Naive thymus-derived CD4-positive, alpha-beta T cell (primary cell): ENCODE measurements at regions not wholly inside any gene's neighbourhood (a gene's known extent, or its start where the extent isn't known, plus 50 kb on each side); places are given as distances from the start of the nearest gene placed in this dataset.

ENCODE experiments used
- ATAC-seq: fragments of 150-1000 bp; cut with Tn5 transposase; 2 replicates; pipeline ENCODE4 v1.10.0; 2021; ENCODE audit warnings: mild to moderate bottlenecking, moderate library complexity
- CTCF ChIA-PET: fragments of 350-600 bp; sonication (Branson Sonifier 250); formaldehyde crosslinking; loops from one replicate; lab custom pipeline; 2021; ENCODE audit warnings: antibody characterized with exemption; lab: Charles Lee
- POLR2A ChIA-PET: fragments of 350-600 bp; sonication (Branson Sonifier 250); formaldehyde crosslinking; loops from one replicate; lab custom pipeline; 2021; ENCODE audit warnings: antibody characterized with exemption, inconsistent platforms; lab: Charles Lee
- DNase-seq, 9 donors: peaks; one replicate each; pipeline versions ENCODE4 v3.0.0 to v3.0.0-alpha.2; 2020 to 2022; ENCODE audit warnings: mixed read lengths in 1 of 9
- H3K27ac ChIP-seq: one replicate; pipeline ENCODE4 v1.7.0; 2013; ENCODE audit warnings: mild to moderate bottlenecking, low read depth, low read length, moderate library complexity
- H3K27me3 ChIP-seq, 2 donors: one replicate each; pipeline ENCODE4 v1.7.0; 2013; ENCODE audit warnings: low read length in 2 of 2, mild to moderate bottlenecking in 2 of 2, moderate library complexity in 2 of 2; ENCODE audit not compliant: control insufficient read depth in 2 of 2, insufficient read depth in 2 of 2
- H3K36me3 ChIP-seq, 3 experiments: 1 replicate in 2 of 3; 2 replicates in 1 of 3; pipeline ENCODE4 v1.7.0; 2013; ENCODE audit warnings: low read length in 3 of 3, mild to moderate bottlenecking in 3 of 3, moderate library complexity in 1 of 3; ENCODE audit not compliant: insufficient read depth in 3 of 3, control insufficient read depth in 2 of 3
- H3K4me1 ChIP-seq, 2 donors: one replicate each; pipeline ENCODE4 v1.7.0; 2013; ENCODE audit warnings: low read length in 2 of 2, mild to moderate bottlenecking in 2 of 2, moderate library complexity in 1 of 2; ENCODE audit not compliant: control insufficient read depth in 2 of 2, insufficient read depth in 2 of 2
- H3K4me3 ChIP-seq: 2 replicates; pipeline ENCODE4 v1.7.0; 2013; ENCODE audit warnings: mild to moderate bottlenecking, low read length
- H3K9me3 ChIP-seq, 3 experiments: 1 replicate in 2 of 3; 2 replicates in 1 of 3; pipeline ENCODE4 v1.7.0; 2013; ENCODE audit warnings: low read length in 3 of 3; ENCODE audit not compliant: control insufficient read depth in 2 of 3
- H3K27ac Mint-ChIP-seq, 9 donors: one replicate each; pipeline ENCODE4 v1.8.0; 2020 to 2022; ENCODE audit warnings: mixed read lengths in 9 of 9, mild to moderate bottlenecking in 8 of 9, moderate library complexity in 5 of 9, inconsistent platforms in 2 of 9
- H3K27me3 Mint-ChIP-seq, 5 donors: one replicate each; pipeline ENCODE4 v1.8.0; 2021 to 2022; ENCODE audit warnings: mixed read lengths in 5 of 5, mild to moderate bottlenecking in 1 of 5
- H3K36me3 Mint-ChIP-seq, 5 donors: one replicate each; pipeline ENCODE4 v1.8.0; 2020 to 2022; ENCODE audit warnings: mixed read lengths in 5 of 5, mild to moderate bottlenecking in 3 of 5, inconsistent platforms in 1 of 5
- H3K4me1 Mint-ChIP-seq, 7 donors: one replicate each; pipeline ENCODE4 v1.8.0; 2020 to 2022; ENCODE audit warnings: mixed read lengths in 7 of 7, mild to moderate bottlenecking in 3 of 7, inconsistent platforms in 1 of 7
- H3K4me3 Mint-ChIP-seq, 10 donors: one replicate each; pipeline ENCODE4 v1.8.0; 2020 to 2022; ENCODE audit warnings: mild to moderate bottlenecking in 10 of 10, mixed read lengths in 10 of 10, moderate library complexity in 6 of 10, inconsistent platforms in 2 of 10
- H3K9me3 Mint-ChIP-seq, 11 donors: one replicate each; pipeline ENCODE4 v1.8.0; 2020 to 2022; ENCODE audit warnings: mixed read lengths in 11 of 11, mild to moderate bottlenecking in 4 of 11, inconsistent platforms in 1 of 11, moderate library complexity in 1 of 11
- intact Hi-C, 2 donors: fragments of 100-400 bp; cut with micrococcal nuclease; formaldehyde crosslinking; loops; one replicate each; pipeline ENCODE4 v1.15.1; 2023

DNA sequence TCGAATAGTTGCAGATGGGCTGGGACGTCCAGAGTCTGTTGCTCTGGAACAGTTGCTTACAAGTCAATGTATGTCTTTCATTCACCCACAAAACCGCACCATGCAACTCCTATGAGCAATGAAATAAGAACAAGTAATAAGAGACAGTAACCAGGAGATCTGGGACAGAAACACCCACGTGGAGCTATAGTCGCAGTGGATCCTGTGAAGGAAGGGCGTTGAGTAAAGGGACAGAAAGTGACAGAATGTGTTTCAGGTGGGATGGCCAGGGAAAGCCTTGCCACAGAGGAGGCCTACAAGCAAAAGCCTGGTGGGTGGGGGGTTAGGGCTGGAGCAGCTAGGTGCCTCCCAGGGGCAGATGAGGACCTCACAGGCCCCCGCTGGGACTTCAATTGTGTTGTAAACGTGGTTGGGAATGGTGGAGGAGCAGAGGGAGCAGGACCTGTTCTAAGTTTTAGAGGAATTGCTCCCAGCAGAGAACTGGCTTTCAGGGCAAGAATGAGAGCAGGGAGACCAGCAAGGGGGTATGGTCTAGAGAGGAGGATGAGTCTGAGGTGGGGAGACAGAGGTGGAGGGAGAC is 86.7 kb upstream of the FZD10 start:
- POLR2A ChIA-PET: no interaction called here

GRCh38 chr12:130076126-130076525 is 86.1 kb upstream of the FZD10 start:
- no peaks in the 10 kb centered on the region for H3K36me3 ChIP-seq
- no peak overlapping the region for H3K27ac ChIP-seq
- ChIA-PET CTCF (no interaction called here), POLR2A (no interaction called here)
- ATAC-seq (no peak), DNase-seq (no peak)
- intact Hi-C loops: no loop called here
- no peak overlapping the region for H3K4me3 Mint-ChIP-seq
- H3K27me3 ChIP-seq: no peaks in the 10 kb centered on the region
- H3K4me3 ChIP-seq: no peak overlapping the region
- no peaks in the 10 kb centered on the region for H3K4me1 ChIP-seq
- peaks cover 0 to 19% (median 14%) of the 10 kb centered on the region in 7 donors for H3K4me1 Mint-ChIP-seq
- peak overlapping the region in 1 of 9 donors; percentile 4 for H3K27ac Mint-ChIP-seq
- H3K27me3 Mint-ChIP-seq: peaks cover 0 to 5% (median 0%) of the 10 kb centered on the region in 5 donors
- H3K9me3 ChIP-seq: no peaks in the 10 kb centered on the region
- peaks cover 0 to 2% (median 0%) of the 10 kb centered on the region in 5 donors for H3K36me3 Mint-ChIP-seq
- H3K9me3 Mint-ChIP-seq: peaks cover 0 to 18% (median 8%) of the 10 kb centered on the region in 11 donors

More for the DNA sequence above, 86.7 kb upstream of the FZD10 start:
- Mint-ChIP-seq H3K27ac (peak overlapping the region in 1 of 9 donors; percentile 4), H3K27me3 (peaks cover 0 to 5% (median 0%) of the 10 kb centered on the region in 5 donors), H3K9me3 (peaks cover 0 to 18% (median 8%) of the 10 kb centered on the region in 11 donors), H3K4me3 (peak overlapping the region in 1 of 10 donors; percentile 14), H3K4me1 (peaks cover 0 to 19% (median 14%) of the 10 kb centered on the region in 7 donors), H3K36me3 (peaks cover 0 to 2% (median 0%) of the 10 kb centered on the region in 5 donors)
- DNase-seq (no peak), ATAC-seq (no peak)
- H3K4me3 ChIP-seq: no peak overlapping the region
- H3K4me1 ChIP-seq: no peaks in the 10 kb centered on the region
- H3K36me3 ChIP-seq: no peaks in the 10 kb centered on the region
- CTCF ChIA-PET: no interaction called here
- H3K9me3 ChIP-seq: no peaks in the 10 kb centered on the region
- intact Hi-C loops: no loop called here
- no peak overlapping the region for H3K27ac ChIP-seq
- H3K27me3 ChIP-seq: no peaks in the 10 kb centered on the region

GRCh38 chr12:130076752-130077151 is 85.5 kb upstream of the FZD10 start:
- no peaks in the 10 kb centered on the region for H3K27me3 ChIP-seq
- H3K4me3 ChIP-seq: no peak overlapping the region
- H3K27me3 Mint-ChIP-seq: peaks cover 0 to 5% (median 0%) of the 10 kb centered on the region in 5 donors
- H3K27ac Mint-ChIP-seq: peak overlapping the region in 6 of 9 donors; percentile 5 to 75 (median 17)
- POLR2A ChIA-PET: no interaction called here
- no peak for ATAC-seq
- no peak overlapping the region for H3K27ac ChIP-seq
- no peaks in the 10 kb centered on the region for H3K9me3 ChIP-seq
- peak in 3 of 9 donors; percentile 7 to 18 (median 17) for DNase-seq
- no peaks in the 10 kb centered on the region for H3K36me3 ChIP-seq
- H3K4me1 Mint-ChIP-seq: peaks cover 0 to 25% (median 14%) of the 10 kb centered on the region in 7 donors
- peaks cover 0 to 18% (median 8%) of the 10 kb centered on the region in 11 donors for H3K9me3 Mint-ChIP-seq
- H3K4me1 ChIP-seq: no peaks in the 10 kb centered on the region
- CTCF ChIA-PET: interaction anchor here (1.4 kb wide), 1 partner anchor 28 kb away, joined by 4 read pairs; no protein-coding TSS in a partner anchor
- peak overlapping the region in 7 of 10 donors; percentile 11 to 65 (median 55) for H3K4me3 Mint-ChIP-seq
- H3K36me3 Mint-ChIP-seq: peaks cover 0 to 2% (median 0%) of the 10 kb centered on the region in 5 donors
- intact Hi-C loops: no loop called here

DNA sequence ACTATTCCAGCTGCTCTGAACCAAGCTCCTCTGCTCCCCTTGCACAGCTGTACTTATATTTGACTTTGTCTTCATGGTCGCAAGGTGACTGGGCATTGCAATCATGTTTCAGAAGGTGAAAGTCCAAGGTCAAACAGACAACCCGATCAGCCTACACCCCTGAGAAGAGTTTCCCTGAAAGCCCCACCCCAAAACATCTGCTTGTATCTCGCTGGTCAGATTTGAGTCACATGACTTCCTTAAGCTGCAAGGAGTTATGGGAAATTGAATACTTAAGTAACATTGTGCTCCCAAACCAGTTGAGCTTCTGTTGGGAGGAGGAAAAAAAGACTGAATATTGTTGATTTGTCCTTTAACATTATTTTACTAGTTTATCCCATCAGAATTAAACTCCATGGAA is 83.4 kb upstream of the FZD10 start:
- DNase-seq (no peak), ATAC-seq (no peak)
- H3K36me3 ChIP-seq: no peaks in the 10 kb centered on the region
- no peak overlapping the region for H3K4me3 ChIP-seq
- Mint-ChIP-seq H3K9me3 (peaks cover 0 to 18% (median 8%) of the 10 kb centered on the region in 11 donors), H3K4me3 (no peak overlapping the region), H3K27ac (no peak overlapping the region), H3K4me1 (peaks cover 0 to 36% (median 23%) of the 10 kb centered on the region in 7 donors), H3K36me3 (peaks cover 0 to 2% (median 0%) of the 10 kb centered on the region in 5 donors), H3K27me3 (peaks cover 0 to 5% (median 0%) of the 10 kb centered on the region in 5 donors)
- no peaks in the 10 kb centered on the region for H3K27me3 ChIP-seq
- no peak overlapping the region for H3K27ac ChIP-seq
- POLR2A ChIA-PET: no interaction called here
- intact Hi-C loops: no loop called here
- H3K9me3 ChIP-seq: no peaks in the 10 kb centered on the region
- H3K4me1 ChIP-seq: no peaks in the 10 kb centered on the region
- CTCF ChIA-PET: no interaction called here

- Histone ChIP-seq H3K9me3 (no peaks in the 10 kb centered on the region), H3K27me3 (no peaks in the 10 kb centered on the region), H3K36me3 (no peaks in the 10 kb centered on the region), H3K27ac (no peak overlapping the region), H3K4me1 (no peaks in the 10 kb centered on the region), H3K4me3 (no peak overlapping the region)
- H3K27ac Mint-ChIP-seq: no peak overlapping the region
- CTCF ChIA-PET: no interaction called here
- no peak overlapping the region for H3K4me3 Mint-ChIP-seq
- H3K4me1 Mint-ChIP-seq: peaks cover 0 to 38% (median 23%) of the 10 kb centered on the region in 7 donors
- peaks cover 0 to 18% (median 8%) of the 10 kb centered on the region in 11 donors for H3K9me3 Mint-ChIP-seq
- ATAC-seq (no peak), DNase-seq (no peak)
- POLR2A ChIA-PET: no interaction called here
- intact Hi-C loops: no loop called here
- peaks cover 0 to 5% (median 0%) of the 10 kb centered on the region in 5 donors for H3K27me3 Mint-ChIP-seq
- H3K36me3 Mint-ChIP-seq: peaks cover 0 to 2% (median 0%) of the 10 kb centered on the region in 5 donors
Observed at GRCh38 chr12:130079279-130079678, 83.0 kb upstream of the FZD10 start.

- ChIA-PET CTCF (no interaction called here), POLR2A (no interaction called here)
- no peak for ATAC-seq
- Histone ChIP-seq H3K4me3 (no peak overlapping the region), H3K27me3 (no peaks in the 10 kb centered on the region), H3K4me1 (no peaks in the 10 kb centered on the region), H3K27ac (no peak overlapping the region), H3K9me3 (no peaks in the 10 kb centered on the region), H3K36me3 (no peaks in the 10 kb centered on the region)
- Mint-ChIP-seq H3K4me1 (peaks cover 0 to 47% (median 24%) of the 10 kb centered on the region in 7 donors), H3K4me3 (no peak overlapping the region), H3K27ac (no peak overlapping the region), H3K36me3 (peaks cover 0 to 2% (median 0%) of the 10 kb centered on the region in 5 donors), H3K9me3 (peaks cover 0 to 18% (median 8%) of the 10 kb centered on the region in 11 donors), H3K27me3 (peaks cover 0 to 5% (median 0%) of the 10 kb centered on the region in 5 donors)
- intact Hi-C loops: no loop called here
- no peak for DNase-seq
Observed at GRCh38 chr12:130080205-130080604, 82.1 kb upstream of the FZD10 start.
